GM12878 (cell line): ENCODE measurements at regions not wholly inside any gene's neighbourhood (a gene's known extent, or its start where the extent isn't known, plus 50 kb on each side); places are given as distances from the start of the nearest gene placed in this dataset.

Experiments used
- RELA ChIP-seq: fragments of 450-650 bp; IDR thresholded peaks from 2 replicates; pipeline ENCODE4 v1.8.0; 2014; ENCODE audit warnings: borderline replicate concordance; ENCODE audit not compliant: partially characterized antibody
- SKIL ChIP-seq: fragments of 450-650 bp; IDR thresholded peaks from 2 replicates; pipeline ENCODE4 v1.6.1; 2017; ENCODE audit warnings: mild to moderate bottlenecking, low read depth, inconsistent platforms; ENCODE audit not compliant: poor library complexity, severe bottlenecking
- TF ChIP-seq, protein P1 (sequence below), 3 experiments: IDR thresholded peaks in 2 of 3; conservative IDR thresholded peaks in 1 of 3; 2 replicates each; pipeline ENCODE4 v1.5.1; 2011; ENCODE audit warnings: low read depth in 3 of 3, low read length in 3 of 3, mild to moderate bottlenecking in 3 of 3, control low read depth in 2 of 3, moderate library complexity in 2 of 3, inconsistent platforms in 1 of 3, mixed read lengths in 1 of 3; ENCODE audit not compliant: control insufficient read depth in 2 of 3, insufficient read depth in 1 of 3; ENCODE audit errors: extremely low read depth in 1 of 3

DNA sequence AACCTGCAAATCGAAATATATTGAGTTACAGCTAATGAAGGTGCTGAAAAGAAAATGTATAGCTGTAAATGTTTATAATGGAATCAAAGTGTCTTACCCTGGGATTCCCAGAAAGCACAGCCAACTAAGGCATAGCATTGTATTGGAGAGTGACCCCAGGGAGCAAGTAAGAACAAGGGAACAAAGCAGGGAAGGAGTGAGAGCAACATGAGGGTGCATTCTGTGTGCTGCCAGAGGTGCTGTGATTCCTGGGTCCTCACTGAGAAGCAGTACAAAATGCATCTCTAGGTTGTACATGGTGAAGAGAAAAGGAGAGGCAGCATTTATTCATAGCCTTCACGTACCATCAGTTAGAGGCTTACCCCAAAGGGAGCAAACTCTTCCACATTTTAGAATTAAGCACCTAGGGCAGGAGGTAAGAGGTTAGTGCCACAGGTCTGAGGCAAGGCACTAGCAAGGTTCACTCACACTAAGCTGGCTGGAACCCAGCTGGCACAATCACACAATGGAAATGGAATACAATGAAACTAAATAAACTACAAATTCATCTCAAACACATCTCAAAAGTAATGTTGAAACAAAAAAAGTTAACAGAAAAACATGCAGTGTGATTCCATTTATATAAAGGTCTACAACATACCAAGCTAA, 151.5 kb upstream of the C2CD4B start:
- TF ChIP-seq RELA, result no peak
- TF ChIP-seq, protein P1, sequence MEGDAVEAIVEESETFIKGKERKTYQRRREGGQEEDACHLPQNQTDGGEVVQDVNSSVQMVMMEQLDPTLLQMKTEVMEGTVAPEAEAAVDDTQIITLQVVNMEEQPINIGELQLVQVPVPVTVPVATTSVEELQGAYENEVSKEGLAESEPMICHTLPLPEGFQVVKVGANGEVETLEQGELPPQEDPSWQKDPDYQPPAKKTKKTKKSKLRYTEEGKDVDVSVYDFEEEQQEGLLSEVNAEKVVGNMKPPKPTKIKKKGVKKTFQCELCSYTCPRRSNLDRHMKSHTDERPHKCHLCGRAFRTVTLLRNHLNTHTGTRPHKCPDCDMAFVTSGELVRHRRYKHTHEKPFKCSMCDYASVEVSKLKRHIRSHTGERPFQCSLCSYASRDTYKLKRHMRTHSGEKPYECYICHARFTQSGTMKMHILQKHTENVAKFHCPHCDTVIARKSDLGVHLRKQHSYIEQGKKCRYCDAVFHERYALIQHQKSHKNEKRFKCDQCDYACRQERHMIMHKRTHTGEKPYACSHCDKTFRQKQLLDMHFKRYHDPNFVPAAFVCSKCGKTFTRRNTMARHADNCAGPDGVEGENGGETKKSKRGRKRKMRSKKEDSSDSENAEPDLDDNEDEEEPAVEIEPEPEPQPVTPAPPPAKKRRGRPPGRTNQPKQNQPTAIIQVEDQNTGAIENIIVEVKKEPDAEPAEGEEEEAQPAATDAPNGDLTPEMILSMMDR (IDR thresholded peaks at IDR 0.05 in 2 of 3, conservative IDR thresholded peaks at IDR 0.05 in 1 of 3; ENCODE audit: control insufficient read depth in 2 of 3, extremely low read depth in 1 of 3, insufficient read depth in 1 of 3, low read depth in 3 of 3, low read length in 3 of 3), result no peak
- no peak for TF ChIP-seq SKIL
